ENCODE measurements at regions not wholly inside any gene's neighbourhood (a gene's known extent, or its start where the extent isn't known, plus 50 kb on each side); places are given as distances from the start of the nearest gene placed in this dataset.

DNA sequence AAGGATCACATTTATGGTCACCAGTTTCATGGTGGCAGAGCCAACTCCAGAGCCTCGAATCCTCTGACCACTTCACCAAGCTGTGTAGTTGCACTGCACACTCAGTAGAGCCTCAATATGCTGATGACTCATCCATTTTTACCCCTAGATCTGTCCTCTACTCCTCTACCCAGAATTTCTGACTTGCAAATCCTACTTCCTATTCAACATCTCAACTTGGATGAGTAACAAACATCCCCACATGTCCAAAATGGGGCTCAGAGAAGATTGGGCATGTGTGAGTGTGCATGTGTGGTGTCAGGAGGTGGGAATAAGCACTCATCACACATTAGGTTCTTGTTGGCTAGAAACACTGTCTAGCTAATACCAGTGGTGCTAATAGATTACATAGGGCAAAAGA is 57.8 kb upstream of the IGFBP2 start:
- DNase-seq (ENCODE audit: low read depth): no peak

DNA sequence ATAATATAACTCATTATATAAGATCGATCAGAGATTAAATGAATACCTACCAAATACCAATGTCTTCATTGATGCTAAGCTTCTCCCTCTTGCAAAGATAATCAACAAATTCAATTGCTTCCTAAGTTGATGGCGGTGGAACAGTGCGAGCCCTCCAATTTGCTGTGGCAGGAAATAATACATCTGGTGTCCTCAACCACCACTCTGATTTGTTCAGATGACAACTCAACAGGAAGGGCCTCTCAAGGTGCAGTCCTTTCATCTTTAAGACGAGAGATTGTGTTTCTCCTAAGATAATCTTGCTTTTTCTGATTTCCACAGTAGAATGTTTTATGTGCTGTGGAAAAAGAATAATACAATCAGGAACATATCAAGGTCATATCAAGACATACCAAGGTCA is 56.6 kb upstream of the IGFBP2 start:
- DNase-seq (ENCODE audit: low read depth): no peak

DNA sequence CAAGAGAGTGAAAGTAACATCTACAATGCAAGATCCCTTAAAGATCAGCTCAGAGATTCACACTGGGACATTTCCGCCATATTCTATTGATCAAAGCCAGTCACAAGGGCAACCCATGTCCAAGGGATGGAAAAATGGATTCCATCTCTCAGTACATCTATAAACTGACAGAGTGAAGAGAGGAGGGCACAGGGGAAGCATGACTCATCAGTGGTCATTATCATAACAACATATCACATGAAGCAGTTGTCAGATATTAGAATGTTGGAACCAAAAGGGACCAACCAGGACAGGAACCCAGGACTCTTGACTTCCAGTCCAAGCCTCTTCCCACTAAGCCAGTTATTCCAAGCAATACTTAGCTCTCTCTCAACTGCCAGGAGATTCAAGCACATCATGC is 54.9 kb upstream of the IGFBP2 start:
- peak; percentile 48 for DNase-seq (ENCODE audit: low read depth)

DNA sequence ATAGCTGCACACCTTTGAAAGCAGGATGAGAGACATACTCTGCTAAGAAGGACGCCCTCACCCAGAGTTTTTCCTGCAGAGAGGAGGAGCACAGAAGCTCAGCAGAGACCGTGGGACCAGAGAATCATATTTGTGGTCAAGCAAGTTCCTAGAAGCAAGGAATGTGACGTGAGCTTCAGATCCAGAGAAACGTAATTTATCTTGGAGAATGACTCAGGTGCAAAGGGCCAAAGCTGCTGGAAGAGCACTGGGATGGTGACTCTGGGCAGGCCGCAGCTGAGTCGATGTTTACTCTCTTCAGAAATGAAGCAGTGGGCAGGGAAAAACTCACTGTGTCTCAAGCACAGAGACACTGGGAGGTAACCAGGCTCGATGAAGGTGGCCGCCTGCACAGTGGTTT is 50.1 kb upstream of the IGFBP2 start:
- DNase-seq (ENCODE audit: low read depth): peak; percentile 35

Measured in RPMI7951 (cell line).